NCI-H82 treated with DMSO at 0.1 percent for 48 hours (cell line): ENCODE measurements at regions not wholly inside any gene's neighbourhood (a gene's known extent, or its start where the extent isn't known, plus 50 kb on each side); places are given as distances from the start of the nearest gene placed in this dataset.

Experiments used
- DNase-seq: peaks from one replicate; lab custom pipeline; 2025; ENCODE audit not compliant: unreplicated experiment; lab: John Stamatoyannopoulos, UW

GRCh38 chr2:4551691-4552474 is 848.5 kb downstream of the DCDC2C start:
- DNase-seq, result no peak

GRCh38 chr2:4553241-4553640 is 849.9 kb downstream of the DCDC2C start:
- no peak for DNase-seq

- no peak for DNase-seq
These were observed 852.9 kb downstream of the DCDC2C start for GRCh38 chr2:4556135-4556896.

GRCh38 chr2:4561196-4561595 is 857.8 kb downstream of the DCDC2C start:
- no peak for DNase-seq

GRCh38 chr2:4576075-4576474 is 872.7 kb downstream of the DCDC2C start:
- no peak for DNase-seq

- DNase-seq, result no peak
These were observed 876.6 kb downstream of the DCDC2C start for GRCh38 chr2:4579977-4580376.

- no peak for DNase-seq
These were observed 881.8 kb downstream of the DCDC2C start for GRCh38 chr2:4585057-4585635.

- no peak for DNase-seq
These were observed 885.2 kb downstream of the DCDC2C start for GRCh38 chr2:4588606-4589005.

GRCh38 chr2:4591261-4591660 is 887.9 kb downstream of the DCDC2C start:
- no peak for DNase-seq

- peak; percentile 25 for DNase-seq
These were observed 894.0 kb downstream of the DCDC2C start for GRCh38 chr2:4597400-4597799.

- no peak for DNase-seq
These were observed 901.4 kb downstream of the DCDC2C start for GRCh38 chr2:4604767-4605166.

GRCh38 chr2:4618141-4618540 is 914.8 kb downstream of the DCDC2C start:
- DNase-seq, result no peak

- DNase-seq, result no peak
These were observed 915.4 kb downstream of the DCDC2C start for GRCh38 chr2:4618630-4619228.

GRCh38 chr2:4628998-4629501 is 925.7 kb downstream of the DCDC2C start:
- no peak for DNase-seq

- DNase-seq, result no peak
These were observed 931.9 kb downstream of the DCDC2C start for GRCh38 chr2:4635289-4635688.

GRCh38 chr2:4653991-4654390 is 950.6 kb downstream of the DCDC2C start:
- DNase-seq, result no peak

- DNase-seq, result no peak
These were observed 953.0 kb downstream of the DCDC2C start for GRCh38 chr2:4656326-4656725.

- DNase-seq, result no peak
These were observed 958.9 kb downstream of the DCDC2C start for GRCh38 chr2:4662161-4662779.

- DNase-seq, result no peak
These were observed 965.0 kb downstream of the DCDC2C start for GRCh38 chr2:4668381-4668780.

GRCh38 chr2:4670331-4670730 is 967.0 kb downstream of the DCDC2C start:
- no peak for DNase-seq

GRCh38 chr2:4673025-4673489 is 969.7 kb downstream of the DCDC2C start:
- DNase-seq, result no peak
